ENCODE measurements at regions not wholly inside any gene's neighbourhood (a gene's known extent, or its start where the extent isn't known, plus 50 kb on each side); places are given as distances from the start of the nearest gene placed in this dataset.

- no peak overlapping the region for H3K4me3 ChIP-seq
Observed at GRCh38 chr18:57976230-57976773, 67.7 kb upstream of the NEDD4L start.

DNA sequence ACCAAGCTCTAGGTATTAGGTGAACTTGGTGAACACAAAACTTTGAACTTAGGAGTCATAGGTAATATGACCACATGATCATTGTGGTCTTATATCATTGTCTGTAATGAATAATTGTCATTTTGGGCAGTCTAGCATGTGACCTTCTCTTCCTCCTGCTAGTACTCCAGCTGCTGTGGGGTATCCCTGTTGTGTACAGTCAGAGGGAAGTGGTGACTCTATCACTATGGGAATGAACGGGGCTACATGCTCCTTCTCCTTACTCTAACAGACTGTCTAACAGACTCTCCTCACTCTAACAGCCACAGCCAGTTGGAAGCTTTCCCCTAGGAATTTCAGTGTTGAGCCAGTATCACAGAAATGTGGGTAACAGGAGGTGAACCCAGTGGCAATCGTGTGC, 68.2 kb upstream of the NEDD4L start:
- in situ Hi-C loops (cut with MboI; ENCODE audit: low pct_ligation_motif_present in 1 of 4, low pct_unique_long_range_greater_than_20kb in 1 of 4, low sequenced_read_pairs in 3 of 4) = no loop called here
- 62 to 75% methylated on average over 2 of the region's 2 CpGs for WGBS, 2 donors (ENCODE audit: low coverage in 1 of 2)
- no peak for DNase-seq
- peaks cover 0 to 3% (median 0%) of the 10 kb centered on the region in 4 donors for H3K4me1 ChIP-seq
- intact Hi-C loops (cut with DNase I; ENCODE audit: low total_unique reads) = no loop called here
- no peak overlapping the region for H3K27ac ChIP-seq
- TF ChIP-seq POLR2AphosphoS5 (IDR thresholded peaks at IDR 0.05) (no peak), POLR2A (IDR thresholded peaks at IDR 0.05) (no peak), EP300 (IDR thresholded peaks at IDR 0.05; ENCODE audit: low read depth) (no peak)
- TF ChIP-seq, protein P1, sequence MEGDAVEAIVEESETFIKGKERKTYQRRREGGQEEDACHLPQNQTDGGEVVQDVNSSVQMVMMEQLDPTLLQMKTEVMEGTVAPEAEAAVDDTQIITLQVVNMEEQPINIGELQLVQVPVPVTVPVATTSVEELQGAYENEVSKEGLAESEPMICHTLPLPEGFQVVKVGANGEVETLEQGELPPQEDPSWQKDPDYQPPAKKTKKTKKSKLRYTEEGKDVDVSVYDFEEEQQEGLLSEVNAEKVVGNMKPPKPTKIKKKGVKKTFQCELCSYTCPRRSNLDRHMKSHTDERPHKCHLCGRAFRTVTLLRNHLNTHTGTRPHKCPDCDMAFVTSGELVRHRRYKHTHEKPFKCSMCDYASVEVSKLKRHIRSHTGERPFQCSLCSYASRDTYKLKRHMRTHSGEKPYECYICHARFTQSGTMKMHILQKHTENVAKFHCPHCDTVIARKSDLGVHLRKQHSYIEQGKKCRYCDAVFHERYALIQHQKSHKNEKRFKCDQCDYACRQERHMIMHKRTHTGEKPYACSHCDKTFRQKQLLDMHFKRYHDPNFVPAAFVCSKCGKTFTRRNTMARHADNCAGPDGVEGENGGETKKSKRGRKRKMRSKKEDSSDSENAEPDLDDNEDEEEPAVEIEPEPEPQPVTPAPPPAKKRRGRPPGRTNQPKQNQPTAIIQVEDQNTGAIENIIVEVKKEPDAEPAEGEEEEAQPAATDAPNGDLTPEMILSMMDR (IDR thresholded peaks at IDR 0.05) = no peak
- H3K36me3 ChIP-seq = no peaks in the 10 kb centered on the region
- no peak overlapping the region for H3K4me3 ChIP-seq
- no peaks in the 10 kb centered on the region for H3K27me3 ChIP-seq
- H3K9me3 ChIP-seq = no peaks in the 10 kb centered on the region

More at GRCh38 chr18:57976230-57976773, 67.7 kb upstream of the NEDD4L start:
- Histone ChIP-seq H3K9me3 (no peaks in the 10 kb centered on the region), H3K27ac (no peak overlapping the region), H3K36me3 (no peaks in the 10 kb centered on the region), H3K4me1 (peaks cover 0 to 3% (median 0%) of the 10 kb centered on the region in 4 donors), H3K27me3 (no peaks in the 10 kb centered on the region)
- no peak for TF ChIP-seq EP300 (IDR thresholded peaks at IDR 0.05; ENCODE audit: low read depth)
- TF ChIP-seq POLR2A (IDR thresholded peaks at IDR 0.05) = no peak
- TF ChIP-seq, protein P1 (IDR thresholded peaks at IDR 0.05) = no peak
- no peak for TF ChIP-seq POLR2AphosphoS5 (IDR thresholded peaks at IDR 0.05)
- in situ Hi-C loops (cut with MboI; ENCODE audit: low pct_ligation_motif_present in 1 of 4, low pct_unique_long_range_greater_than_20kb in 1 of 4, low sequenced_read_pairs in 3 of 4) (no loop called here), intact Hi-C loops (cut with DNase I; ENCODE audit: low total_unique reads) (no loop called here)
- WGBS, 2 donors (ENCODE audit: low coverage in 1 of 2) = 50 to 67% methylated on average over 1 to 2 of the region's 2 CpGs
- no peak for DNase-seq

GRCh38 chr18:57974585-57975265, 69.3 kb upstream of the NEDD4L start:
- Histone ChIP-seq H3K27ac (no peak overlapping the region), H3K36me3 (no peaks in the 10 kb centered on the region), H3K27me3 (no peaks in the 10 kb centered on the region), H3K4me3 (no peak overlapping the region), H3K9me3 (no peaks in the 10 kb centered on the region), H3K4me1 (peaks cover 0 to 3% (median 0%) of the 10 kb centered on the region in 4 donors)
- DNase-seq = no peak
- no peak for TF ChIP-seq POLR2A (IDR thresholded peaks at IDR 0.05)
- TF ChIP-seq EP300 (IDR thresholded peaks at IDR 0.05; ENCODE audit: low read depth) = no peak
- no peak for TF ChIP-seq POLR2AphosphoS5 (IDR thresholded peaks at IDR 0.05)
- TF ChIP-seq, protein P1 (IDR thresholded peaks at IDR 0.05) = no peak
- intact Hi-C loops (cut with DNase I; ENCODE audit: low total_unique reads) (no loop called here), in situ Hi-C loops (cut with MboI; ENCODE audit: low pct_ligation_motif_present in 1 of 4, low pct_unique_long_range_greater_than_20kb in 1 of 4, low sequenced_read_pairs in 3 of 4) (loop anchor here in 1 of 4 donors (25.0 kb wide), 1 partner anchor 138 kb away; no protein-coding TSS in a partner anchor)
- WGBS, 2 donors (ENCODE audit: low coverage in 1 of 2) = 88 to 100% methylated on average over 1 to 6 of the region's 6 CpGs

DNA sequence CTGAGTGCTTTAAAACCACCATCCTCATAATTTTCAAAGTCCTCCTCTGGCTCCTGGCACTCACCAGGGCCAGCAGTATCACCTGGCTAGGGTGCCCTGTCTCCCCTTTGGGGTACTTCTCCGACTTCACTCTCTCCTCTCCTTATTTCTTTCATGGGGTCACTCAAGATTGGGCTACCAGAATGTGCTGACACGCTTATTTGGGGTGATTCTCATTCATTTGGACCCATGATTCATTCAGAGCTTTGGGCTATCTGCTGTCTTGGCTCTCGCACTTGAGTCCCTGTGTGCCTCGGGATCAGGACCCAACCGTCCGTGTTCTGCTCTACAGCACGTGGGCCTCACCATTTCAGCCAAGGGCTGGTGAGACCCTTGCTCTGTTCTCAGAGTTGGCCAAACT, 70.1 kb upstream of the NEDD4L start:
- H3K4me1 ChIP-seq = peaks cover 0 to 3% (median 0%) of the 10 kb centered on the region in 4 donors
- 91% methylated on average over 7 of the region's 7 CpGs; no CpG with 5 or more reads in 1 of the 2 donors for WGBS, 2 donors (ENCODE audit: low coverage in 1 of 2)
- DNase-seq = no peak
- no peak overlapping the region for H3K4me3 ChIP-seq
- intact Hi-C loops (cut with DNase I; ENCODE audit: low total_unique reads) (no loop called here), in situ Hi-C loops (cut with MboI; ENCODE audit: low pct_ligation_motif_present in 1 of 4, low pct_unique_long_range_greater_than_20kb in 1 of 4, low sequenced_read_pairs in 3 of 4) (loop anchor here in 1 of 4 donors (25.0 kb wide), 1 partner anchor 138 kb away; no protein-coding TSS in a partner anchor)
- no peaks in the 10 kb centered on the region for H3K27me3 ChIP-seq
- no peaks in the 10 kb centered on the region for H3K36me3 ChIP-seq
- TF ChIP-seq, protein P1 (IDR thresholded peaks at IDR 0.05) = no peak
- TF ChIP-seq POLR2A (IDR thresholded peaks at IDR 0.05) (no peak), EP300 (IDR thresholded peaks at IDR 0.05; ENCODE audit: low read depth) (no peak), POLR2AphosphoS5 (IDR thresholded peaks at IDR 0.05) (no peak)
- no peaks in the 10 kb centered on the region for H3K9me3 ChIP-seq
- H3K27ac ChIP-seq = no peak overlapping the region

Data from transverse colon (tissue), 4 donors.